HCT116 (cell line): ENCODE measurements at regions not wholly inside any gene's neighbourhood (a gene's known extent, or its start where the extent isn't known, plus 50 kb on each side); places are given as distances from the start of the nearest gene placed in this dataset.

Experiments used
- ATAC-seq: fragments of 200-7000 bp; cut with Tn5 transposase; 2 replicates; pipeline ENCODE4 v1.9.1; 2020; ENCODE audit warnings: mild to moderate bottlenecking, moderate library complexity
- BruUV-seq: library from RNA; stranded (reverse); fragments of 400-500 nt; replicated peaks from 2 replicates; lab custom pipeline; 2021; lab: Mats Ljungman, UMichigan
- CTCF ChIA-PET: fragments of 300-600 bp; sonication (Branson Sonifier 250); formaldehyde crosslinking; loops from one replicate; lab custom pipeline; 2021; ENCODE audit warnings: antibody characterized with exemption; lab: Charles Lee
- POLR2A ChIA-PET: fragments of 300-600, 350-600 bp; sonication (Branson Sonifier 250); formaldehyde crosslinking; loops from one replicate; lab custom pipeline; 2021; ENCODE audit warnings: antibody characterized with exemption; lab: Charles Lee
- RAD21 ChIA-PET, 2 experiments: fragments of 300-600 bp; sonication (Branson Sonifier 250); formaldehyde crosslinking; loops; one replicate each; lab custom pipeline; 2023; ENCODE audit warnings: low total read pairs in 2 of 2; ENCODE audit not compliant: uncharacterized antibody in 2 of 2, unreplicated experiment in 2 of 2, low non-redundant PET in 1 of 2; lab: Charles Lee
- DNase-seq: peaks from one replicate; pipeline ENCODE4 v3.0.0-alpha.2; 2010; ENCODE audit warnings: low read depth, low spot score
- H2AFZ ChIP-seq: fragments of 200-600 bp; shearing (Covaris generic), sonication (generic); 2 replicates; pipeline ENCODE4 v1.6.1; 2017; ENCODE audit warnings: low read depth, mixed run types, mixed read lengths, antibody characterized with exemption, low read length; ENCODE audit not compliant: poor library complexity, severe bottlenecking
- H3K27ac ChIP-seq: 2 replicates; pipeline ENCODE4 v1.5.1; 2012; ENCODE audit warnings: low read depth, low read length
- H3K27me3 ChIP-seq: fragments of 200-600 bp; sonication (generic); 2 replicates; pipeline ENCODE4 v1.6.1; 2016; ENCODE audit warnings: mixed run types, low read length, mixed read lengths; ENCODE audit not compliant: insufficient read depth
- H3K36me3 ChIP-seq, 2 experiments: fragments of 200-500 bp in 1 of 2; fragments of 200-600 bp in 1 of 2; sonication (Bioruptor generic) in 1 of 2; sonication (generic) in 1 of 2; 2 replicates each; pipeline versions ENCODE4 v1.5.1 to v1.6.1; 2014 to 2016; ENCODE audit warnings: low read length in 2 of 2, inconsistent platforms in 1 of 2, mixed read lengths in 1 of 2, mixed run types in 1 of 2; ENCODE audit not compliant: insufficient read depth in 2 of 2, control insufficient read depth in 1 of 2
- H3K4me1 ChIP-seq, 2 experiments: fragments of 200-600 bp in 1 of 2; sonication (generic) in 1 of 2; 2 replicates each; pipeline versions ENCODE4 v1.5.1 to v1.6.1; 2012 to 2017; ENCODE audit warnings: low read length in 2 of 2, inconsistent platforms in 1 of 2, mild to moderate bottlenecking in 1 of 2, mixed read lengths in 1 of 2, mixed run types in 1 of 2, moderate library complexity in 1 of 2; ENCODE audit not compliant: insufficient read depth in 2 of 2, control insufficient read depth in 1 of 2
- H3K4me2 ChIP-seq: fragments of 200-600 bp; sonication (generic); 2 replicates; pipeline ENCODE4 v1.6.1; 2017; ENCODE audit warnings: mixed run types, low read length, mixed read lengths
- H3K4me3 ChIP-seq, 2 experiments: fragments of 200-600 bp in 1 of 2; sonication (generic) in 1 of 2; replicated peaks in 1 of 2; 2 replicates each; pipeline ENCODE4 v1.5.1; 2011 to 2016; ENCODE audit warnings: low read length in 2 of 2, control low read depth in 1 of 2, low read depth in 1 of 2, mild to moderate bottlenecking in 1 of 2, mixed read lengths in 1 of 2, mixed run types in 1 of 2
- H3K79me2 ChIP-seq: fragments of 200-600 bp; sonication (generic); 2 replicates; pipeline ENCODE4 v1.6.1; 2017; ENCODE audit warnings: mild to moderate bottlenecking, mixed run types, low read length, moderate library complexity, mixed read lengths; ENCODE audit not compliant: insufficient read depth
- H3K9ac ChIP-seq: fragments of 200-600 bp; sonication (generic); 2 replicates; pipeline ENCODE4 v1.6.1; 2016; ENCODE audit warnings: low read length, mixed read lengths
- H3K9me2 ChIP-seq: fragments of 200-600 bp; sonication (generic), shearing (Covaris generic); 2 replicates; pipeline ENCODE4 v1.6.1; 2017; ENCODE audit warnings: mixed run types, mild to moderate bottlenecking, moderate library complexity; ENCODE audit not compliant: insufficient read depth
- H3K9me3 ChIP-seq, 2 experiments: fragments of 200-500 bp in 1 of 2; fragments of 200-600 bp in 1 of 2; sonication (Bioruptor generic) in 1 of 2; sonication (generic) in 1 of 2; 2 replicates each; pipeline ENCODE4 v1.6.1; 2014 to 2017; ENCODE audit warnings: low read length in 2 of 2, mixed read lengths in 2 of 2, inconsistent platforms in 1 of 2, low read depth in 1 of 2, mild to moderate bottlenecking in 1 of 2, mixed run types in 1 of 2, moderate library complexity in 1 of 2; ENCODE audit not compliant: control insufficient read depth in 1 of 2, insufficient read depth in 1 of 2
- H4K20me1 ChIP-seq: fragments of 200-600 bp; sonication (generic), shearing (Covaris generic); 2 replicates; pipeline ENCODE4 v1.6.1; 2017; ENCODE audit warnings: mixed run types, mild to moderate bottlenecking, moderate library complexity; ENCODE audit not compliant: insufficient read depth
- CBX3 ChIP-seq: IDR thresholded peaks from 2 replicates; pipeline ENCODE4 v1.6.1; 2012; ENCODE audit warnings: low read depth
- EGR1 ChIP-seq: IDR thresholded peaks from 2 replicates; pipeline ENCODE4 v1.6.1; 2012; ENCODE audit warnings: low read depth
- EZH2 ChIP-seq: fragments of 200-600 bp; sonication (generic); IDR thresholded peaks from 2 replicates; pipeline ENCODE4 v1.6.1; 2017; ENCODE audit warnings: antibody characterized with exemption, mixed run types
- EZH2phosphoT487 ChIP-seq: fragments of 200-600 bp; IDR thresholded peaks from 2 replicates; pipeline ENCODE4 v1.6.1; 2018; ENCODE audit warnings: antibody characterized with exemption, borderline replicate concordance
- JUND ChIP-seq: IDR thresholded peaks from 2 replicates; pipeline ENCODE4 v1.6.1; 2012
- POLR2A ChIP-seq: IDR thresholded peaks from 2 replicates; pipeline ENCODE4 v1.7.0; 2011; ENCODE audit warnings: borderline replicate concordance; ENCODE audit not compliant: insufficient read depth, insufficient read length; ENCODE audit errors: extremely low read depth
- RAD21 ChIP-seq: IDR thresholded peaks from 2 replicates; pipeline ENCODE4 v1.6.1; 2012; ENCODE audit warnings: low read depth, mild to moderate bottlenecking
- SP1 ChIP-seq: IDR thresholded peaks from 2 replicates; pipeline ENCODE4 v1.6.1; 2012; ENCODE audit warnings: low read depth
- SRF ChIP-seq: IDR thresholded peaks from 2 replicates; pipeline ENCODE4 v1.6.1; 2012; ENCODE audit warnings: low read depth
- YY1 ChIP-seq: IDR thresholded peaks from 2 replicates; pipeline ENCODE4 v1.6.1; 2011; ENCODE audit warnings: low read length, low read depth, moderate library complexity, mild to moderate bottlenecking; ENCODE audit not compliant: insufficient replicate concordance; ENCODE audit errors: extremely low read depth
- ZNF274 ChIP-seq: fragments of 200-500 bp; sonication (Bioruptor generic); IDR thresholded peaks from 2 replicates; pipeline ENCODE4 v1.6.1; 2014; ENCODE audit warnings: mild to moderate bottlenecking, low read depth, low read length, inconsistent platforms
- intact Hi-C: fragments of 100-400 bp; cut with micrococcal nuclease; formaldehyde crosslinking; loops from 2 replicates; pipeline ENCODE4 v1.10.0; 2022
- TF ChIP-seq, protein P1 (sequence below): IDR thresholded peaks from 2 replicates; pipeline ENCODE4 v1.6.1; 2011; ENCODE audit warnings: mild to moderate bottlenecking, low read length, moderate library complexity; ENCODE audit not compliant: insufficient replicate concordance; ENCODE audit errors: extremely low read depth
- TF ChIP-seq, protein P2 (sequence below): IDR thresholded peaks from 2 replicates; pipeline ENCODE4 v1.6.1; 2012; ENCODE audit warnings: low read depth

GRCh38 chr1:99396389-99396788 is 132.1 kb downstream of the PLPPR4 start (continued):
- TF ChIP-seq, protein P1, sequence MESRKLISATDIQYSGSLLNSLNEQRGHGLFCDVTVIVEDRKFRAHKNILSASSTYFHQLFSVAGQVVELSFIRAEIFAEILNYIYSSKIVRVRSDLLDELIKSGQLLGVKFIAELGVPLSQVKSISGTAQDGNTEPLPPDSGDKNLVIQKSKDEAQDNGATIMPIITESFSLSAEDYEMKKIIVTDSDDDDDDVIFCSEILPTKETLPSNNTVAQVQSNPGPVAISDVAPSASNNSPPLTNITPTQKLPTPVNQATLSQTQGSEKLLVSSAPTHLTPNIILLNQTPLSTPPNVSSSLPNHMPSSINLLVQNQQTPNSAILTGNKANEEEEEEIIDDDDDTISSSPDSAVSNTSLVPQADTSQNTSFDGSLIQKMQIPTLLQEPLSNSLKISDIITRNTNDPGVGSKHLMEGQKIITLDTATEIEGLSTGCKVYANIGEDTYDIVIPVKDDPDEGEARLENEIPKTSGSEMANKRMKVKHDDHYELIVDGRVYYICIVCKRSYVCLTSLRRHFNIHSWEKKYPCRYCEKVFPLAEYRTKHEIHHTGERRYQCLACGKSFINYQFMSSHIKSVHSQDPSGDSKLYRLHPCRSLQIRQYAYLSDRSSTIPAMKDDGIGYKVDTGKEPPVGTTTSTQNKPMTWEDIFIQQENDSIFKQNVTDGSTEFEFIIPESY: no peak
- TF ChIP-seq CBX3 (no peak), EZH2 (no peak), YY1 (no peak), EGR1 (no peak)
- TF ChIP-seq, all 23 proteins: peak for 0

DNA sequence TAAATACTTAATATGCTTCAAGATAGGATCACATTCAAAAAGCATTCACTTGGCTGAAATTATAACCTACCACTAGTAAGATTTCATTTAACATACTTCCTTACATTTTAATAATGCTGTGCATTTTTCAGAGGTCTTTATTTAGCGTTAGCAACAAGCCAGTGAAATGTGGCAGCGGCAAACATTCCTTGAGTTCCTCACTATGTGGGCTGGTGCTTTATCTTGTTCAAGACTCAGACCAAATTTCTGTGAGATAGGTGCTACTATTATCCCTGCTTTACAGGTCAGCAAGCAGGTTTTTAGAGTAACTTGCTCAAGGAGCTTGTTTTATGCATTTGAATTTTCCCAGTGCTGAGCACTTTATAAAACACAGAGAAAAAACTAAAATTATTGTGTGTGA is 132.7 kb downstream of the PLPPR4 start:
- H3K9ac ChIP-seq: no peak overlapping the region
- ChIA-PET RAD21 (no interaction called here), POLR2A (no interaction called here), CTCF (no interaction called here)
- no peaks in the 10 kb centered on the region for H3K79me2 ChIP-seq
- DNase-seq: no peak
- intact Hi-C loops: no loop called here
- H3K27me3 ChIP-seq: no peaks in the 10 kb centered on the region
- no TSS peak for BruUV-seq
- TF ChIP-seq EZH2 (no peak), POLR2A (no peak), YY1 (no peak), SRF (no peak), ZNF274 (no peak), RAD21 (no peak), EGR1 (no peak), SP1 (no peak), EZH2phosphoT487 (no peak), JUND (no peak)
- TF ChIP-seq, protein P2, sequence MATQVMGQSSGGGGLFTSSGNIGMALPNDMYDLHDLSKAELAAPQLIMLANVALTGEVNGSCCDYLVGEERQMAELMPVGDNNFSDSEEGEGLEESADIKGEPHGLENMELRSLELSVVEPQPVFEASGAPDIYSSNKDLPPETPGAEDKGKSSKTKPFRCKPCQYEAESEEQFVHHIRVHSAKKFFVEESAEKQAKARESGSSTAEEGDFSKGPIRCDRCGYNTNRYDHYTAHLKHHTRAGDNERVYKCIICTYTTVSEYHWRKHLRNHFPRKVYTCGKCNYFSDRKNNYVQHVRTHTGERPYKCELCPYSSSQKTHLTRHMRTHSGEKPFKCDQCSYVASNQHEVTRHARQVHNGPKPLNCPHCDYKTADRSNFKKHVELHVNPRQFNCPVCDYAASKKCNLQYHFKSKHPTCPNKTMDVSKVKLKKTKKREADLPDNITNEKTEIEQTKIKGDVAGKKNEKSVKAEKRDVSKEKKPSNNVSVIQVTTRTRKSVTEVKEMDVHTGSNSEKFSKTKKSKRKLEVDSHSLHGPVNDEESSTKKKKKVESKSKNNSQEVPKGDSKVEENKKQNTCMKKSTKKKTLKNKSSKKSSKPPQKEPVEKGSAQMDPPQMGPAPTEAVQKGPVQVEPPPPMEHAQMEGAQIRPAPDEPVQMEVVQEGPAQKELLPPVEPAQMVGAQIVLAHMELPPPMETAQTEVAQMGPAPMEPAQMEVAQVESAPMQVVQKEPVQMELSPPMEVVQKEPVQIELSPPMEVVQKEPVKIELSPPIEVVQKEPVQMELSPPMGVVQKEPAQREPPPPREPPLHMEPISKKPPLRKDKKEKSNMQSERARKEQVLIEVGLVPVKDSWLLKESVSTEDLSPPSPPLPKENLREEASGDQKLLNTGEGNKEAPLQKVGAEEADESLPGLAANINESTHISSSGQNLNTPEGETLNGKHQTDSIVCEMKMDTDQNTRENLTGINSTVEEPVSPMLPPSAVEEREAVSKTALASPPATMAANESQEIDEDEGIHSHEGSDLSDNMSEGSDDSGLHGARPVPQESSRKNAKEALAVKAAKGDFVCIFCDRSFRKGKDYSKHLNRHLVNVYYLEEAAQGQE: no peak
- H3K27ac ChIP-seq: no peak overlapping the region
- H3K4me3 ChIP-seq: no peak overlapping the region
- no peak overlapping the region for H3K4me2 ChIP-seq
- no peaks in the 10 kb centered on the region for H3K9me2 ChIP-seq
- no peaks in the 10 kb centered on the region for H4K20me1 ChIP-seq
- H3K36me3 ChIP-seq: no peaks in the 10 kb centered on the region
- H2AFZ ChIP-seq: no peak overlapping the region
- H3K4me1 ChIP-seq: no peaks in the 10 kb centered on the region
- no peaks in the 10 kb centered on the region for H3K9me3 ChIP-seq
- ATAC-seq: no peak
